ENCODE measurements at regions not wholly inside any gene's neighbourhood (a gene's known extent, or its start where the extent isn't known, plus 50 kb on each side); places are given as distances from the start of the nearest gene placed in this dataset.

- Mint-ChIP-seq H3K27ac (ENCODE audit: unreplicated experiment) (no peak overlapping the region), H3K36me3 (ENCODE audit: unreplicated experiment) (peaks cover 4% of the 10 kb centered on the region), H3K27me3 (ENCODE audit: unreplicated experiment) (no peaks in the 10 kb centered on the region), H3K4me1 (ENCODE audit: low read depth, unreplicated experiment) (peaks cover 5% of the 10 kb centered on the region), H3K4me3 (ENCODE audit: unreplicated experiment) (no peak overlapping the region), H3K9me3 (ENCODE audit: unreplicated experiment) (peaks cover 3% of the 10 kb centered on the region)
- TF ChIP-seq, protein P1, sequence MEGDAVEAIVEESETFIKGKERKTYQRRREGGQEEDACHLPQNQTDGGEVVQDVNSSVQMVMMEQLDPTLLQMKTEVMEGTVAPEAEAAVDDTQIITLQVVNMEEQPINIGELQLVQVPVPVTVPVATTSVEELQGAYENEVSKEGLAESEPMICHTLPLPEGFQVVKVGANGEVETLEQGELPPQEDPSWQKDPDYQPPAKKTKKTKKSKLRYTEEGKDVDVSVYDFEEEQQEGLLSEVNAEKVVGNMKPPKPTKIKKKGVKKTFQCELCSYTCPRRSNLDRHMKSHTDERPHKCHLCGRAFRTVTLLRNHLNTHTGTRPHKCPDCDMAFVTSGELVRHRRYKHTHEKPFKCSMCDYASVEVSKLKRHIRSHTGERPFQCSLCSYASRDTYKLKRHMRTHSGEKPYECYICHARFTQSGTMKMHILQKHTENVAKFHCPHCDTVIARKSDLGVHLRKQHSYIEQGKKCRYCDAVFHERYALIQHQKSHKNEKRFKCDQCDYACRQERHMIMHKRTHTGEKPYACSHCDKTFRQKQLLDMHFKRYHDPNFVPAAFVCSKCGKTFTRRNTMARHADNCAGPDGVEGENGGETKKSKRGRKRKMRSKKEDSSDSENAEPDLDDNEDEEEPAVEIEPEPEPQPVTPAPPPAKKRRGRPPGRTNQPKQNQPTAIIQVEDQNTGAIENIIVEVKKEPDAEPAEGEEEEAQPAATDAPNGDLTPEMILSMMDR (IDR thresholded peaks at IDR 0.05; ENCODE audit: partially characterized antibody, unreplicated experiment): no peak
- DNase-seq: no peak
Observed at GRCh38 chr1:167166690-167167075, 54.0 kb upstream of the POU2F1 start.

GRCh38 chr1:167168424-167168823 lies 52.3 kb upstream of the POU2F1 start:
- H3K27me3 Mint-ChIP-seq (ENCODE audit: unreplicated experiment): no peaks in the 10 kb centered on the region
- peaks cover 5% of the 10 kb centered on the region for H3K4me1 Mint-ChIP-seq (ENCODE audit: low read depth, unreplicated experiment)
- H3K4me3 Mint-ChIP-seq (ENCODE audit: unreplicated experiment): no peak overlapping the region
- H3K36me3 Mint-ChIP-seq (ENCODE audit: unreplicated experiment): peaks cover 4% of the 10 kb centered on the region
- TF ChIP-seq, protein P1 (IDR thresholded peaks at IDR 0.05; ENCODE audit: partially characterized antibody, unreplicated experiment): no peak
- H3K27ac Mint-ChIP-seq (ENCODE audit: unreplicated experiment): no peak overlapping the region
- H3K9me3 Mint-ChIP-seq (ENCODE audit: unreplicated experiment): no peaks in the 10 kb centered on the region
- no peak for DNase-seq

- H3K4me1 Mint-ChIP-seq (ENCODE audit: low read depth, unreplicated experiment): peaks cover 5% of the 10 kb centered on the region
- no peaks in the 10 kb centered on the region for H3K9me3 Mint-ChIP-seq (ENCODE audit: unreplicated experiment)
- H3K27me3 Mint-ChIP-seq (ENCODE audit: unreplicated experiment): no peaks in the 10 kb centered on the region
- H3K36me3 Mint-ChIP-seq (ENCODE audit: unreplicated experiment): peaks cover 4% of the 10 kb centered on the region
- TF ChIP-seq, protein P1 (IDR thresholded peaks at IDR 0.05; ENCODE audit: partially characterized antibody, unreplicated experiment): no peak
- H3K4me3 Mint-ChIP-seq (ENCODE audit: unreplicated experiment): no peak overlapping the region
- no peak overlapping the region for H3K27ac Mint-ChIP-seq (ENCODE audit: unreplicated experiment)
- DNase-seq: no peak
Observed at GRCh38 chr1:167169642-167170041, 51.0 kb upstream of the POU2F1 start.

All from glutamatergic neuron (in vitro differentiated cells).